ENCODE measurements at regions not wholly inside any gene's neighbourhood (a gene's known extent, or its start where the extent isn't known, plus 50 kb on each side); places are given as distances from the start of the nearest gene placed in this dataset.

DNA sequence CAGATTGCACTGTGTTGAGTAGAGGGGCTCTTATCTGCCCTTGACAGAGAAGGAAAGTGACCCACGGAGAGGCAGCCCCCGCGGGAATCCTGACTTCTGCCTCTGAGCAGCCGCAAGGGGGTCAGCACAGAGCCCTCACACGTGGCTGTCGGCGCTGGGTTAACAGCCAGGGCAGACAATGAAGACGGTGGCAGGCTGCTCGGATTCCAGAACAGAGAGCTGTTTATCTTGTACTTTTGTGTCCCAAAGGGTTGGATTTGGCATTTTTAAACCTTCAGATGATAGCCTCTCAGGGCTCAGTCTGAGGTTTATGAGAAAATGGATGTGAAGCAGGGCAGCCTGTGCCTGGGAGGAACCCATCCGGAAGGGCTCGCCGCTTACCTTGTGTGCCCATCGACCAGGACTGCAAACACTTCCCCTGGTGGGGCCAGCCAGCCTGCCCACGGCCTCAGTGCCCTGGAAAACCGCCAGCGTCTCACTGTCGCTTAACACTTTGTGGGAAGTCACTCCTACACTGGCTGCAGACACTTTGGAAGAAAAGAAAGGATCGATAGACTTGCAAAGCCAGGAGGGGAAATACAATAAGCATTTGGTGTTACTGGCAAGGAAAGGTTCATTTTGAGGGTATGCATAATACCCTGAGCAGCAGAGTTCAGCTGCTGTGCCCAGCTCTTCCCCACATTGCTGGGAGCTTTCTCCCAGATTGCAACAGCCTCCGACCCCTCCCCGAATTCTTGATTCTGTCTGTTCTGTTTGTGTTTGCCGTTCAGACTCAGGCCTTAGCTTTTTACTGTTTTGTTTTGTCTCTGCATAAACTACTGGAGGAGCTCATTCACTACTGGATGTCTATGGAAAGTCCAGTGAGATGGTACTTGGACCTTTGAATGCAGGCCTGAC, 325.3 kb upstream of the MYT1L start:
- TF ChIP-seq CTCF (IDR thresholded peaks at IDR 0.05) (no peak), POLR2A (IDR thresholded peaks at IDR 0.05) (no peak)

Data from right lobe of liver (tissue), 4 donors.